ENCODE measurements at regions not wholly inside any gene's neighbourhood (a gene's known extent, or its start where the extent isn't known, plus 50 kb on each side); places are given as distances from the start of the nearest gene placed in this dataset.
A peak's percentile ranks its signal among the peaks of the same experiment; 100 is the strongest.

GRCh38 chr12:91841822-91842221 is 303.8 kb downstream of the BTG1 start:
- ATAC-seq, result no peak

GRCh38 chr12:91836696-91837095 is 308.9 kb downstream of the BTG1 start:
- no peak for ATAC-seq

GRCh38 chr12:91836264-91836663 is 309.4 kb downstream of the BTG1 start:
- no peak for ATAC-seq

DNA sequence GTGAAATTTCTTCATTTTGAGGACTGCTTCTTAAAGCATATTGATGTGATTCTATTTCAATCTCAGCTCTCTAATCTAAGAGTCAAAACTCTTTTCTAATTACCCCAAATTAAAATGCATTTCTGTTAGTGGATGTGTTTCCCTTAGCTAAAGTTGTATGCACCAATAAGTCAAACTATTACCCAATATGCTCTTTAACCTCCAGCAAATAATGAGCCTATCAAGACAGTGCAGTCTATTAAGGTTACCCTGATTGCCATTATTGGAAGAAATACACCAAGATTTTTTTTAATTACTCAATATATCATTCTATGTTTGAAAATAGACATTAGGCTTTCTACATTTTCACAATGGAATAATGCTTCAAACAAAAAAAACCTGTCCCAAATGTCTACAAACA is 310.0 kb downstream of the BTG1 start:
- no peak for ATAC-seq

GRCh38 chr12:91833780-91834359 is 311.8 kb downstream of the BTG1 start:
- ATAC-seq, result no peak

- ATAC-seq, result no peak
Observed at GRCh38 chr12:91825999-91826398, 319.6 kb downstream of the BTG1 start.

- no peak for ATAC-seq
Observed at GRCh38 chr12:91824991-91825390, 320.7 kb downstream of the BTG1 start.

- ATAC-seq, result no peak
Observed at GRCh38 chr12:91819132-91819447, 326.6 kb downstream of the BTG1 start.

DNA sequence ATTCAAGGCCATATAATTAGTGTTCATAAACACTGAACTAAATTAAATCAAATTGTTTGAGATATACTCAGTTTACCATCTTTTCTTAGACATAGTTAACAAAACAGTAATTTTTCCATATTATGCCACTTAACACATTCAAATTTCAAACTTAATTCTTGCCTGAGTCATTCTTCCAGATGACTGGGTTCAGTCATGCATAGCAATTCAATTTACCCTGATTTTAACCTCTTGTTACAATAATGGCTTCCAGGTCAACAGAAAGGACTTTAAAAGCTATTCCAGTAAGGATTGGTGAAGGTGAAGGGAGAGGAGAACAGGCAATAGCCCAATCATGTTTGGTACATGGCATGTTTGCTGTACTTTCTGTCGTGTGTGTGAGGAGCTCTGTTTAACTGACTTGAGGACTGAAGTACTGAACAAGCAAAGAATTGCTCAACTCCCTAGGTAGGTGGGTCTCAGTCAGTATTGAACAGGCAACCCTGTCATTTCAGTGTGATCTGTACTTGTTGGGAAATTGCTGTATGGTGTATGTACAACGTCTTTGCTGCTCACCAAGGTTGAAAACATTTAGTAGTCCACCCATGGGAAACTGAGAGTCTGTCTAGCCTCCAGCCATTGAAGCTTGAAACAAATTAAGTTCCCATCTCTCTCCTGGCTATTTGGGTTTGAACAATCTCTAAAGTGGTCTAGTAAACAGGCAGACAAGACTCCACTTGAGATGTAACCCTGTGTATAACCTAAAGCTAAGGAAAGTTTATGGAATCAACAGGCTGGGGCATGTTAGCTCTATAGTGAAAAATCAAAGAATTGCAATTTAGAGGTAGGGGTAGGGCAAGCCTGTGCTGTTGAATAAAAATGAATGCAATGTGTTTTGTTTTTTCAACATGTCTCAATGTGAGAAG is 327.2 kb downstream of the BTG1 start:
- no peak for ATAC-seq

GRCh38 chr12:91817517-91817916 is 328.1 kb downstream of the BTG1 start:
- no peak for ATAC-seq

- no peak for ATAC-seq
Observed at GRCh38 chr12:91813701-91814100, 331.9 kb downstream of the BTG1 start.

DNA sequence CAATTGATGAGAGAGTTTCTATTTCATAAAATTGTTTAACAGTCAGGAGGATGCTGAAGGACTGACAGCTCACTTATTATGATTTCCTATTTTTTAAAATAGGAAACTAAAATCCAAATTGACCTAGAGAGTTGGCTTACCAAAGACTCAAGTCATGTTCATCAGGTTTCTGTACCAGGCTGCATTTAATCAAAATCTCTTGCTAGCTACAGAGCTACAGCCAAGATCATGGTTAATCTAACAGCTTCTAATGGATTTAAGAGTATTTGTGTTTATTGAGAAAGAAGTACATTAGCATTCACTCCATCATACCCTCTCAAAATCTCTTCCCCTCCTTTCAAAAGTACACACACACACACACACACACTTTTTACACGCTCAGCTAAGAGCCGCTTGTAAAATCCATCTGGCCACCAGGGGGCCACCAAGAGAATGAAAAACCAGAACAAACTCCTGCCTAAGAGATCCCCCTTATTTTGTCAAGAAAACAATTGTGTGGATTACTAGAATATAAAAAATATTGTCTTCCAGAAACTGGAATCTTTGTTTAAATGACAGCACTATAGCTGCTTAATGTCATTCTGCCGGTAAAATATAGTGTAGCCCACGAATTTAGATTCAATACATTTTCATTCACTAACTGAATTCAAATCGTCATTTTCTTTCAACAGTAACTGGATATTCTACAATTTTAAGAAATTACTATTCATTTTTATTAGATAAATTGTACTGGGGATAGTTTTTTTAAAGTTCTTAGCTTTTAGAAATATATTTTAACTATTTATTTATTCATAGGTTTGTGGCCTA is 334.0 kb downstream of the BTG1 start:
- ATAC-seq, result peak in 1 of 2 donors; percentile 45

- no peak for ATAC-seq
Observed at GRCh38 chr12:91810531-91811451, 334.9 kb downstream of the BTG1 start.

- no peak for ATAC-seq
Observed at GRCh38 chr12:91810077-91810476, 335.6 kb downstream of the BTG1 start.

DNA sequence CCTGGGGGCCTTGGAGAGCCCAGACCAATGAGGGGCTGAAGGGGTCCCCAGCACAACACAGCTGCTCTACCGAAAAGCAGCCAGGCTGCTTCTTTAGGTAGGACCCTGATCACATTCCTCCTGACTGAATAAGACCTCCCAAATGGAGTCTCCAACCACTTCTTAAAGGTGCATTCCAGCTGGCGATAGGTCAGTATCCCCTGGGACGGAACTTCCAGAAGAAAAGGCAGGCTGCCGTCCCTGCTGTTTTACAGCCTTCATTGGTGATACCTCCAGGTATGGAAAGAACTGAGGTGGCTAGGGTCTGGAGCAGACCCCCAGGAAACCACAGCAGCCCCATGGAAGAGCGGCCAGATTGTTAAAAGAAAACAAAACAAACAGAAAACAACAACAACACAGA is 340.6 kb downstream of the BTG1 start:
- ATAC-seq, result no peak

GRCh38 chr12:91804533-91804932 is 341.1 kb downstream of the BTG1 start:
- ATAC-seq, result no peak

DNA sequence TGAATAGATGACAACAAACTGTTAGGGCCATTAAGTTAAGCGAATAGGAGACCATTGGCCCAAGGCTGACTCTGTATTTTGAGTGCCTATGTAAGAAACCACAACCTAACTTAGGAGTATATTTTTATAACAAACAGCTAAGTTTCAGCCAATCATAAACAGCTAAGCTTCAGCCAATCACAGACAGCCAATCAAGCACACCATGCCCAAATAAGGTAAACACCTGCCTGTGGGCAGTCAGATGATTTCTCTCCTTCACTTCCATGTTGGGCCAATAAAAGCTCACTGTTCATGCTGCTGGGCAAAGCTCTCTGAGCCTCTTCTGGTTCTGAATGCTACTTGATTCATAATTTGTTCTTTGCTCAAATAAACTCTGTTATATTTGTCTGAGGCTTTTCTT is 344.6 kb downstream of the BTG1 start:
- ATAC-seq, result no peak

DNA sequence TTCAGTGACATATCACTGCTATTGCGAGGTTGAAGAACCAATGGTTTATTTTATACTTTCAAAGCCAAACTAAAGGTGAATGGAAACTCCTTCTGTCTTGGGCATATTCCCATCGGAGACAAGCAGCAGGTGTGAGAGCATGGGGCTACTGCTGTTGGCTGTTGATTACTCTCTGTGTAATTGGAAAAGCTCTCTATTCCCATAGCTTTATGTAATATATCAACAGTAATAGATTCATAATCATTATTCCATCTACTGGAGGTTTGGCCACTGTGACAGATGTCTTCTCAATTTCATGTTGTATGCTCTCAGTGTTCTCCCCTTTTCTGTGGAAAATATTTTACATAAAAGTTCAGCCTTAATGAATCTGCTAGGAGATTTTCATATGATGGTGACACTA is 352.0 kb downstream of the BTG1 start:
- ATAC-seq, result no peak

DNA sequence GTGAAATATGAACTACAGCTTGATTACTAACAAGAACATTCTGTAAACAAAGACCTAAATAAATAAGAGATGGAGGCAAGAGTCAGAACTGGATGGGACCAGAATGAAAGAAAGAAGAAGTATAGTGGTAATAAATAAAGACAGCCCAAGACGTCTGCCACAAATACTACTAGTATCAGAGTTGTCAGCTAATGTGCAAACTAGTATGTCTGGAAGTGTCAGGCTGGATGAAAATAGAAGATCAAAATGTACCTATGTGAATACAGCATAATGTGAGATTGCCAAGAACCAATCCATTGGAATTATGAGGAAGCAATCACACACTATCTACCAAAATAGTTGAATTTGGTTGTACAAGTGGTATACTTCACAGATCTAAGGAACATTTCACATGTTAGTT is 353.0 kb downstream of the BTG1 start:
- no peak for ATAC-seq

GRCh38 chr12:91786499-91787272 is 359.0 kb downstream of the BTG1 start:
- no peak for ATAC-seq

GRCh38 chr12:91785655-91786498 is 359.8 kb downstream of the BTG1 start:
- peak; percentile 83 to 93 for ATAC-seq
